Neural progenitor cell (in vitro differentiated cells): ENCODE measurements at regions not wholly inside any gene's neighbourhood (a gene's known extent, or its start where the extent isn't known, plus 50 kb on each side); places are given as distances from the start of the nearest gene placed in this dataset.

ENCODE experiments used
- EZH2 ChIP-seq: fragments of 200-600 bp; sonication (generic); IDR thresholded peaks from 2 replicates; pipeline ENCODE4 v1.6.1; 2017; ENCODE audit warnings: antibody characterized with exemption, mild to moderate bottlenecking, moderate library complexity
- TF ChIP-seq, protein P1 (sequence below): fragments of 200-600 bp; sonication (generic); IDR thresholded peaks from 2 replicates; pipeline ENCODE4 v1.5.1; 2017; ENCODE audit warnings: antibody characterized with exemption, mild to moderate bottlenecking

- TF ChIP-seq, protein P1, sequence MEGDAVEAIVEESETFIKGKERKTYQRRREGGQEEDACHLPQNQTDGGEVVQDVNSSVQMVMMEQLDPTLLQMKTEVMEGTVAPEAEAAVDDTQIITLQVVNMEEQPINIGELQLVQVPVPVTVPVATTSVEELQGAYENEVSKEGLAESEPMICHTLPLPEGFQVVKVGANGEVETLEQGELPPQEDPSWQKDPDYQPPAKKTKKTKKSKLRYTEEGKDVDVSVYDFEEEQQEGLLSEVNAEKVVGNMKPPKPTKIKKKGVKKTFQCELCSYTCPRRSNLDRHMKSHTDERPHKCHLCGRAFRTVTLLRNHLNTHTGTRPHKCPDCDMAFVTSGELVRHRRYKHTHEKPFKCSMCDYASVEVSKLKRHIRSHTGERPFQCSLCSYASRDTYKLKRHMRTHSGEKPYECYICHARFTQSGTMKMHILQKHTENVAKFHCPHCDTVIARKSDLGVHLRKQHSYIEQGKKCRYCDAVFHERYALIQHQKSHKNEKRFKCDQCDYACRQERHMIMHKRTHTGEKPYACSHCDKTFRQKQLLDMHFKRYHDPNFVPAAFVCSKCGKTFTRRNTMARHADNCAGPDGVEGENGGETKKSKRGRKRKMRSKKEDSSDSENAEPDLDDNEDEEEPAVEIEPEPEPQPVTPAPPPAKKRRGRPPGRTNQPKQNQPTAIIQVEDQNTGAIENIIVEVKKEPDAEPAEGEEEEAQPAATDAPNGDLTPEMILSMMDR, result no peak
- no peak for TF ChIP-seq EZH2
Observed at GRCh38 chr18:33505297-33505696, 64.8 kb upstream of the CCDC178 start.
